H1 (cell line): ENCODE measurements at regions not wholly inside any gene's neighbourhood (a gene's known extent, or its start where the extent isn't known, plus 50 kb on each side); places are given as distances from the start of the nearest gene placed in this dataset.

ENCODE experiments used
- CTCF ChIA-PET: fragments of 300-600 bp; sonication (Branson Sonifier 250); formaldehyde crosslinking; loops from one replicate; lab custom pipeline; 2021; ENCODE audit not compliant: partially characterized antibody; lab: Charles Lee
- POLR2A ChIA-PET: fragments of 300-600 bp; sonication (Branson Sonifier 250); formaldehyde crosslinking; loops from one replicate; lab custom pipeline; 2021; ENCODE audit warnings: inconsistent platforms; ENCODE audit not compliant: partially characterized antibody; lab: Charles Lee
- DNase-seq, 2 experiments: peaks; one replicate each; pipeline versions ENCODE4 v3.0.0 to v3.0.0-alpha.2; 2010 to 2022; ENCODE audit warnings: low spot score in 2 of 2, low read depth in 1 of 2, mixed read lengths in 1 of 2
- FAIRE-seq: peaks from 2 replicates; lab custom pipeline; 2011; peaks lifted over from hg19 to GRCh38; lab: Jason Lieb, UNC
- H2AFZ ChIP-seq: 2 replicates; pipeline ENCODE4 v1.8.1; 2012; ENCODE audit warnings: low read length, inconsistent platforms
- H2AK5ac ChIP-seq: 2 replicates; pipeline ENCODE4 v1.6.1; 2013; ENCODE audit warnings: low read depth, low read length
- H2BK120ac ChIP-seq: replicated peaks from 2 replicates; pipeline ENCODE3; 2013; ENCODE audit warnings: low read depth, low read length, inconsistent platforms
- H2BK12ac ChIP-seq: 2 replicates; pipeline ENCODE4 v1.6.1; 2013; ENCODE audit warnings: low read depth, low read length
- H2BK15ac ChIP-seq: 2 replicates; pipeline ENCODE4 v1.6.1; 2013; ENCODE audit warnings: low read length
- H2BK20ac ChIP-seq: 2 replicates; pipeline ENCODE4 v1.6.1; 2013; ENCODE audit warnings: low read length
- H2BK5ac ChIP-seq: 2 replicates; pipeline ENCODE4 v1.6.1; 2013; ENCODE audit warnings: low read depth, low read length
- H3K14ac ChIP-seq: 2 replicates; pipeline ENCODE4 v1.6.1; 2013; ENCODE audit warnings: inconsistent platforms; ENCODE audit not compliant: insufficient read length
- H3K18ac ChIP-seq: 2 replicates; pipeline ENCODE4 v1.6.1; 2013; ENCODE audit warnings: low read length; ENCODE audit errors: extremely low read depth
- H3K23ac ChIP-seq: 2 replicates; pipeline ENCODE4 v1.6.1; 2013; ENCODE audit warnings: inconsistent platforms; ENCODE audit not compliant: insufficient read length
- H3K23me2 ChIP-seq: 2 replicates; pipeline ENCODE4 v1.6.1; 2013; ENCODE audit warnings: low read depth, low read length
- H3K27ac ChIP-seq: 2 replicates; pipeline ENCODE4 v1.6.1; 2011; ENCODE audit warnings: low read depth, low read length, inconsistent platforms
- H3K27me3 ChIP-seq, 4 experiments: replicated peaks in 1 of 4; 1 replicate in 1 of 4; 2 replicates in 3 of 4; pipeline versions ENCODE4 v1.6.1 to v1.8.1; 2011 to 2013; ENCODE audit warnings: low read length in 3 of 4, mild to moderate bottlenecking in 3 of 4, inconsistent platforms in 2 of 4, mixed read lengths in 2 of 4, moderate library complexity in 1 of 4; ENCODE audit not compliant: control insufficient read depth in 3 of 4, insufficient read depth in 3 of 4; ENCODE audit errors: extremely low read depth in 1 of 4
- H3K36me3 ChIP-seq, 4 experiments: 2 replicates each; pipeline versions ENCODE4 v1.6.1 to v1.8.1; 2011 to 2013; ENCODE audit warnings: mild to moderate bottlenecking in 4 of 4, low read length in 3 of 4, moderate library complexity in 2 of 4, control low read depth in 1 of 4, inconsistent platforms in 1 of 4; ENCODE audit not compliant: insufficient read depth in 4 of 4, control insufficient read depth in 2 of 4
- H3K4ac ChIP-seq: replicated peaks from 2 replicates; pipeline ENCODE3; 2013; ENCODE audit warnings: low read length, low read depth, mixed read lengths, inconsistent platforms; ENCODE audit not compliant: insufficient read length
- H3K4me1 ChIP-seq, 4 experiments: replicated peaks in 1 of 4; 1 replicate in 1 of 4; 2 replicates in 3 of 4; pipeline versions ENCODE4 v1.6.1 to v1.8.1; 2011 to 2013; ENCODE audit warnings: low read length in 3 of 4, inconsistent platforms in 2 of 4, mixed read lengths in 1 of 4; ENCODE audit not compliant: insufficient read depth in 4 of 4, control insufficient read depth in 3 of 4
- H3K4me2 ChIP-seq, 2 experiments: 2 replicates each; pipeline versions ENCODE4 v1.6.1 to v1.8.1; 2011 to 2013; ENCODE audit warnings: low read depth in 2 of 2, low read length in 2 of 2, control low read depth in 1 of 2, inconsistent platforms in 1 of 2, mild to moderate bottlenecking in 1 of 2; ENCODE audit not compliant: insufficient read depth in 1 of 2
- H3K4me3 ChIP-seq, 4 experiments: fragments of 200-600, 300-600 bp in 1 of 4; sonication (generic), shearing (Covaris generic), sonication (Bioruptor Twin) in 1 of 4; 2 replicates each; pipeline versions ENCODE4 v1.5.1 to v1.8.1; 2011 to 2016; ENCODE audit warnings: low read length in 4 of 4, low read depth in 3 of 4, control low read depth in 2 of 4, inconsistent platforms in 2 of 4, mild to moderate bottlenecking in 2 of 4, mixed read lengths in 1 of 4, moderate library complexity in 1 of 4; ENCODE audit not compliant: insufficient read depth in 2 of 4; ENCODE audit errors: extremely low read depth in 1 of 4
- H3K56ac ChIP-seq: replicated peaks from 2 replicates; pipeline ENCODE3; 2013; ENCODE audit warnings: low read depth, mild to moderate bottlenecking, mixed read lengths, low read length, inconsistent platforms; ENCODE audit not compliant: insufficient read length
- H3K79me1 ChIP-seq: 2 replicates; pipeline ENCODE4 v1.6.1; 2013; ENCODE audit warnings: low read depth, low read length, control low read depth
- H3K79me2 ChIP-seq, 2 experiments: 2 replicates each; pipeline versions ENCODE4 v1.6.1 to v1.8.1; 2012 to 2013; ENCODE audit warnings: low read length in 2 of 2, mild to moderate bottlenecking in 2 of 2, inconsistent platforms in 1 of 2; ENCODE audit not compliant: insufficient read depth in 2 of 2, control insufficient read depth in 1 of 2
- H3K9ac ChIP-seq, 4 experiments: replicated peaks in 1 of 4; 1 replicate in 1 of 4; 2 replicates in 3 of 4; pipeline versions ENCODE4 v1.6.1 to v1.8.1; 2011 to 2013; ENCODE audit warnings: low read depth in 3 of 4, low read length in 3 of 4, control low read depth in 2 of 4, mild to moderate bottlenecking in 2 of 4, moderate library complexity in 2 of 4, inconsistent platforms in 1 of 4; ENCODE audit errors: extremely low read depth in 1 of 4
- H3K9me3 ChIP-seq, 2 experiments: 2 replicates each; pipeline versions ENCODE4 v1.6.1 to v1.8.1; 2012 to 2013; ENCODE audit warnings: mild to moderate bottlenecking in 2 of 2, moderate library complexity in 2 of 2, control low read depth in 1 of 2, inconsistent platforms in 1 of 2, low read depth in 1 of 2, low read length in 1 of 2, mixed read lengths in 1 of 2; ENCODE audit not compliant: insufficient read depth in 2 of 2
- H4K20me1 ChIP-seq, 2 experiments: replicated peaks in 1 of 2; 2 replicates each; pipeline versions ENCODE3 to v1.8.1; 2011 to 2013; ENCODE audit warnings: inconsistent platforms in 2 of 2, low read length in 2 of 2, mild to moderate bottlenecking in 1 of 2; ENCODE audit not compliant: insufficient read depth in 2 of 2, control insufficient read depth in 1 of 2
- H4K5ac ChIP-seq: 2 replicates; pipeline ENCODE4 v1.6.1; 2013; ENCODE audit warnings: low read length, low read depth, mixed read lengths, inconsistent platforms; ENCODE audit not compliant: insufficient read length
- H4K8ac ChIP-seq: 2 replicates; pipeline ENCODE4 v1.8.0; 2013; ENCODE audit warnings: mild to moderate bottlenecking, moderate library complexity, low read length, inconsistent platforms; ENCODE audit not compliant: insufficient read depth; ENCODE audit errors: extremely low read depth
- H4K91ac ChIP-seq: replicated peaks from 2 replicates; pipeline ENCODE3; 2013; ENCODE audit warnings: low read length, mixed read lengths, inconsistent platforms; ENCODE audit not compliant: insufficient read length
- ASH2L ChIP-seq: fragments of 200-600, 300-600 bp; sonication (generic); IDR thresholded peaks from one replicate; pipeline ENCODE4 v1.7.1; 2017; ENCODE audit warnings: low read length
- BCL11A ChIP-seq, 2 experiments: IDR thresholded peaks; one replicate each; pipeline ENCODE4 v1.6.1; 2011; ENCODE audit warnings: low read depth in 2 of 2, low read length in 2 of 2, mild to moderate bottlenecking in 2 of 2
- CEBPB ChIP-seq: IDR thresholded peaks from 2 replicates; pipeline ENCODE4 v1.6.1; 2012; ENCODE audit warnings: low read depth, low read length
- CREB1 ChIP-seq: IDR thresholded peaks from 2 replicates; pipeline ENCODE4 v1.6.1; 2012; ENCODE audit warnings: inconsistent platforms
- EGR1 ChIP-seq: IDR thresholded peaks from 2 replicates; pipeline ENCODE4 v1.6.1; 2011; ENCODE audit warnings: low read depth, low read length, borderline replicate concordance
- EP300 ChIP-seq, 2 experiments: IDR thresholded peaks; 1 replicate in 1 of 2; 2 replicates in 1 of 2; pipeline ENCODE4 v1.6.1; 2011 to 2012; ENCODE audit warnings: low read depth in 2 of 2, low read length in 2 of 2, mild to moderate bottlenecking in 2 of 2, borderline replicate concordance in 1 of 2, inconsistent platforms in 1 of 2, moderate library complexity in 1 of 2
- FOSL1 ChIP-seq: IDR thresholded peaks from 2 replicates; pipeline ENCODE4 v1.6.1; 2011; ENCODE audit warnings: mild to moderate bottlenecking, low read depth, low read length, moderate library complexity; ENCODE audit not compliant: insufficient read depth
- SUZ12 ChIP-seq: fragments of 200-600 bp; sonication (generic); IDR thresholded peaks from 2 replicates; pipeline ENCODE4 v1.6.1; 2012; ENCODE audit warnings: mild to moderate bottlenecking, inconsistent platforms, low read length, moderate library complexity, mixed read lengths
- TAF1 ChIP-seq: IDR thresholded peaks from 2 replicates; pipeline ENCODE4 v1.6.1; 2011; ENCODE audit warnings: mild to moderate bottlenecking, low read depth, low read length
- TEAD4 ChIP-seq: IDR thresholded peaks from 2 replicates; pipeline ENCODE4 v1.6.1; 2012; ENCODE audit warnings: low read depth, low read length, inconsistent platforms, mixed read lengths
- WGBS, 2 experiments: shearing (Covaris generic) in 1 of 2; methylation state at CpG; one replicate each; pipeline versions ENCODE4 v1.1.6 to v1.1.7; 2013 to 2015; ENCODE audit warnings: low lambda C conversion rate in 2 of 2, mixed read lengths in 2 of 2, inconsistent platforms in 1 of 2, low coverage in 1 of 2, missing lambda C conversion rate in 1 of 2; ENCODE audit not compliant: insufficient replicate concordance in 2 of 2, insufficient coverage in 1 of 2, insufficient read length in 1 of 2; ENCODE audit errors: extremely low coverage in 1 of 2, missing lambda C conversion rate in 1 of 2; 5-methylcytosine and 5-hydroxymethylcytosine counted together
- TF ChIP-seq, protein P1 (sequence below): IDR thresholded peaks from 2 replicates; pipeline ENCODE4 v1.6.1; 2012; ENCODE audit warnings: inconsistent platforms
- TF ChIP-seq, protein P2 (sequence below): IDR thresholded peaks from 2 replicates; pipeline ENCODE4 v1.6.1; 2012; ENCODE audit warnings: low read length, inconsistent platforms
- TF ChIP-seq, protein P3 (sequence below): IDR thresholded peaks from 2 replicates; pipeline ENCODE4 v1.6.1; 2011; ENCODE audit warnings: low read depth, mild to moderate bottlenecking, low read length; ENCODE audit not compliant: insufficient read depth

DNA sequence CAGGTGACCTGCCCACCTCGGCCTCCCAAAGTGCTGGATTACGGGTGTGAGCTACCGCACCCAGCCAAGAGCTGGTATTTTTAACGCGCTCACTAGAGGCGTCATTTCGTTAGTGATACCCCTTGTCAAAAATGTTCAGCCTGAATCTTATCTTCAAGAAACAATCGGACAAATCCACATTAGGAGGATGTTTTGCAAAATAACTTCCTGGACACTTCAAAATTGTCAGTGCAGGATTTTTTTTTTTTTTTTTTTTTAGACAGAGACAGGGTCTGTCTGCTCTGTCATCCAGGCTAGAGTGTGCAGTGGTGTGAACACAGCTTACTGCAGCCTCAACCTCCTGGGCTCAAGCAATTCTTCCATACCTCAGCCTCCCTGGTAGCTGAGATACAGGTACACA lies 63.0 kb downstream of the RMI2 start:
- Histone ChIP-seq H3K36me3 (no peaks in the 10 kb centered on the region; a peak in 1 of 8 replicates), H2BK15ac (no peak overlapping the region), H3K27ac (no peak overlapping the region), H3K9me3 (no peaks in the 10 kb centered on the region), H4K8ac (no peak overlapping the region), H2AFZ (no peak overlapping the region), H3K79me1 (no peaks in the 10 kb centered on the region), H3K14ac (no peak overlapping the region), H3K79me2 (no peaks in the 10 kb centered on the region), H3K4me3 (no peak overlapping the region), H3K4ac (no peak overlapping the region), H2BK20ac (no peak overlapping the region), H3K27me3 (no peaks in the 10 kb centered on the region), H4K20me1 (peaks cover 0 to 5% of the 10 kb centered on the region in 2 experiments), H4K91ac (no peak overlapping the region), H4K5ac (no peak overlapping the region), H2AK5ac (no peak overlapping the region), H3K18ac (no peak overlapping the region), H2BK5ac (no peak overlapping the region), H3K4me2 (no peak overlapping the region), H3K23me2 (no peaks in the 10 kb centered on the region), H3K4me1 (no peaks in the 10 kb centered on the region; a peak in 1 of 7 replicates), H2BK12ac (no peak overlapping the region), H3K23ac (no peak overlapping the region), H3K9ac (no peak overlapping the region), H3K56ac (no peak overlapping the region), H2BK120ac (no peak overlapping the region)
- no peak for FAIRE-seq
- CTCF ChIA-PET: interaction anchor here (0.6 to 18.3 kb wide), 40 partner anchors 7 to 519 kb away, joined by 3 to 266 read pairs (median 4); partner anchors contain the start of gene TXNDC11
- POLR2A ChIA-PET: interaction anchor here (0.7 to 1.5 kb wide), 3 partner anchors 23 to 228 kb away, joined by 3 read pairs; no protein-coding TSS in a partner anchor
- 95% methylated on average over 8 of the region's 8 CpGs; no CpG with 5 or more reads in 1 of the 2 experiments for WGBS, 2 experiments
- no peak for DNase-seq
- TF ChIP-seq TAF1: no peak
- TF ChIP-seq, protein P1, sequence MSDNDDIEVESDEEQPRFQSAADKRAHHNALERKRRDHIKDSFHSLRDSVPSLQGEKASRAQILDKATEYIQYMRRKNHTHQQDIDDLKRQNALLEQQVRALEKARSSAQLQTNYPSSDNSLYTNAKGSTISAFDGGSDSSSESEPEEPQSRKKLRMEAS: no peak
- TF ChIP-seq SUZ12: no peak
- no peak for TF ChIP-seq EP300 (IDR thresholded peaks at IDR 0.05; ENCODE audit: borderline replicate concordance in 1 of 2, low read depth in 2 of 2, low read length in 2 of 2)
- TF ChIP-seq ASH2L: no peak
- TF ChIP-seq CEBPB: no peak
- TF ChIP-seq, protein P2, sequence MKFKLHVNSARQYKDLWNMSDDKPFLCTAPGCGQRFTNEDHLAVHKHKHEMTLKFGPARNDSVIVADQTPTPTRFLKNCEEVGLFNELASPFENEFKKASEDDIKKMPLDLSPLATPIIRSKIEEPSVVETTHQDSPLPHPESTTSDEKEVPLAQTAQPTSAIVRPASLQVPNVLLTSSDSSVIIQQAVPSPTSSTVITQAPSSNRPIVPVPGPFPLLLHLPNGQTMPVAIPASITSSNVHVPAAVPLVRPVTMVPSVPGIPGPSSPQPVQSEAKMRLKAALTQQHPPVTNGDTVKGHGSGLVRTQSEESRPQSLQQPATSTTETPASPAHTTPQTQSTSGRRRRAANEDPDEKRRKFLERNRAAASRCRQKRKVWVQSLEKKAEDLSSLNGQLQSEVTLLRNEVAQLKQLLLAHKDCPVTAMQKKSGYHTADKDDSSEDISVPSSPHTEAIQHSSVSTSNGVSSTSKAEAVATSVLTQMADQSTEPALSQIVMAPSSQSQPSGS: no peak
- no peak for TF ChIP-seq EGR1
- no peak for TF ChIP-seq TEAD4
- TF ChIP-seq CREB1: no peak
- no peak for TF ChIP-seq FOSL1
- TF ChIP-seq BCL11A (IDR thresholded peaks at IDR 0.05; ENCODE audit: low read depth in 2 of 2, low read length in 2 of 2): no peak
- TF ChIP-seq, protein P3, sequence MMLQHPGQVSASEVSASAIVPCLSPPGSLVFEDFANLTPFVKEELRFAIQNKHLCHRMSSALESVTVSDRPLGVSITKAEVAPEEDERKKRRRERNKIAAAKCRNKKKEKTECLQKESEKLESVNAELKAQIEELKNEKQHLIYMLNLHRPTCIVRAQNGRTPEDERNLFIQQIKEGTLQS: no peak
